SK-N-SH treated with all-trans-retinoic acid at 6 μM for 48 hours (cell line): ENCODE measurements at regions not wholly inside any gene's neighbourhood (a gene's known extent, or its start where the extent isn't known, plus 50 kb on each side); places are given as distances from the start of the nearest gene placed in this dataset.

Experiments used
- ARNTL ChIP-seq: fragments of 450-650 bp; formaldehyde crosslinking; IDR thresholded peaks from 2 replicates; pipeline ENCODE4 v1.5.0; 2020; ENCODE audit warnings: low read depth, mild to moderate bottlenecking, moderate library complexity, borderline replicate concordance
- BACH2 ChIP-seq: fragments of 250-450 bp; sonication (Bioruptor Pico); IDR thresholded peaks from 2 replicates; pipeline ENCODE4 v1.9.0; 2021; ENCODE audit warnings: mild to moderate bottlenecking, borderline replicate concordance
- GLIS3 ChIP-seq: fragments of 250-450 bp; sonication (Bioruptor Pico); IDR thresholded peaks from 2 replicates; pipeline ENCODE4 v1.5.0; 2020; ENCODE audit warnings: mild to moderate bottlenecking, moderate library complexity
- TCF4 ChIP-seq: fragments of 250-450 bp; sonication (Bioruptor Pico); IDR thresholded peaks from 2 replicates; pipeline ENCODE4 v1.8.0; 2021; ENCODE audit warnings: mild to moderate bottlenecking, moderate library complexity, borderline replicate concordance

GRCh38 chr10:70958396-70958795, 70.0 kb upstream of the PCBD1 start:
- no peak for TF ChIP-seq ARNTL (CRISPR knock-in tag)
- no peak for TF ChIP-seq TCF4 (CRISPR knock-in tag)
- TF ChIP-seq GLIS3: no peak
- TF ChIP-seq BACH2 (CRISPR knock-in tag): no peak
